Endodermal cell (in vitro differentiated cells): ENCODE measurements at regions not wholly inside any gene's neighbourhood (a gene's known extent, or its start where the extent isn't known, plus 50 kb on each side); places are given as distances from the start of the nearest gene placed in this dataset.
"Not testable (repeated sequence)": the region's sequence is repeated elsewhere in the genome, so short reads cannot be mapped to it uniquely, and the experiment has no call there.

Source experiments
- DNase-seq: peaks from one replicate; pipeline ENCODE4 v3.0.0-alpha.2; 2017
- H3K27ac ChIP-seq: 2 replicates; pipeline ENCODE4 v1.5.1; 2013; ENCODE audit warnings: mild to moderate bottlenecking, low read depth, low read length, moderate library complexity
- H3K27me3 ChIP-seq: 2 replicates; pipeline ENCODE4 v1.6.1; 2013; ENCODE audit warnings: mild to moderate bottlenecking, low read length, moderate library complexity; ENCODE audit not compliant: insufficient read depth, control insufficient read depth, poor library complexity, severe bottlenecking
- H3K36me3 ChIP-seq: 2 replicates; pipeline ENCODE4 v1.7.0; 2013; ENCODE audit warnings: mild to moderate bottlenecking, low read length, moderate library complexity; ENCODE audit not compliant: control insufficient read depth, insufficient read depth
- H3K4me1 ChIP-seq: one replicate; pipeline ENCODE4 v1.7.0; 2013; ENCODE audit warnings: low read length; ENCODE audit not compliant: control insufficient read depth, insufficient read depth
- H3K4me3 ChIP-seq: 2 replicates; pipeline ENCODE4 v1.5.1; 2013; ENCODE audit warnings: mild to moderate bottlenecking, low read length, moderate library complexity
- H3K9ac ChIP-seq: 2 replicates; pipeline ENCODE4 v1.6.1; 2013; ENCODE audit warnings: mild to moderate bottlenecking, low read length, moderate library complexity; ENCODE audit not compliant: poor library complexity, severe bottlenecking; ENCODE audit errors: extremely low read depth
- H3K9me3 ChIP-seq: 2 replicates; pipeline ENCODE4 v1.6.1; 2013; ENCODE audit warnings: mild to moderate bottlenecking, low read length, moderate library complexity; ENCODE audit not compliant: control insufficient read depth
- H3K27ac Mint-ChIP-seq: 2 replicates; pipeline ENCODE4 v1.8.0; 2020; ENCODE audit warnings: mixed read lengths
- H3K27me3 Mint-ChIP-seq: 2 replicates; pipeline ENCODE4 v1.8.0; 2021; ENCODE audit warnings: mild to moderate bottlenecking, mixed read lengths; ENCODE audit not compliant: insufficient read depth
- H3K36me3 Mint-ChIP-seq: 2 replicates; pipeline ENCODE4 v1.8.0; 2020; ENCODE audit warnings: low read depth, mixed read lengths
- H3K4me1 Mint-ChIP-seq: 2 replicates; pipeline ENCODE4 v1.8.0; 2020; ENCODE audit warnings: mixed read lengths
- H3K4me3 Mint-ChIP-seq: 2 replicates; pipeline ENCODE4 v1.8.0; 2020; ENCODE audit warnings: mild to moderate bottlenecking, moderate library complexity, mixed read lengths
- H3K9me3 Mint-ChIP-seq: 2 replicates; pipeline ENCODE4 v1.8.0; 2020; ENCODE audit warnings: mild to moderate bottlenecking, mixed read lengths
- CTCF ChIP-seq: fragments of 200-600 bp; sonication (generic); conservative IDR thresholded peaks from 2 replicates; pipeline ENCODE4 v1.5.0; 2021; ENCODE audit warnings: antibody characterized with exemption, mild to moderate bottlenecking
- WGBS, 2 experiments: methylation state at CpG; one replicate each; pipeline versions ENCODE4 v1.1.5 to v1.1.7; 2013; ENCODE audit warnings: missing lambda C conversion rate in 2 of 2, mixed read lengths in 1 of 2; ENCODE audit not compliant: insufficient coverage in 1 of 2, insufficient read length in 1 of 2; 5-methylcytosine and 5-hydroxymethylcytosine counted together

GRCh38 chr1:148292915-148293314 lies 140.8 kb upstream of the NBPF11 start:
- Mint-ChIP-seq H3K9me3 (peaks cover 6% of the 10 kb centered on the region), H3K4me1 (no peaks in the 10 kb centered on the region), H3K27ac (no peak overlapping the region), H3K4me3 (no peak overlapping the region), H3K36me3 (no peaks in the 10 kb centered on the region), H3K27me3 (peaks cover 5% of the 10 kb centered on the region)
- Histone ChIP-seq H3K9me3 (no peaks in the 10 kb centered on the region), H3K4me1 (no peaks in the 10 kb centered on the region), H3K9ac (no peak overlapping the region), H3K36me3 (no peaks in the 10 kb centered on the region), H3K27ac (no peak overlapping the region), H3K27me3 (peaks cover 5% of the 10 kb centered on the region), H3K4me3 (no peak overlapping the region)
- no peak for DNase-seq
- 85 to 93% methylated on average over 2 of the region's 2 CpGs for WGBS, 2 experiments
- no peak for TF ChIP-seq CTCF

GRCh38 chr1:148290881-148291280 lies 138.8 kb upstream of the NBPF11 start:
- H3K9me3 ChIP-seq: no peaks in the 10 kb centered on the region
- no peak overlapping the region for H3K27ac ChIP-seq
- H3K4me3 ChIP-seq: no peak overlapping the region
- peaks cover 5% of the 10 kb centered on the region for H3K27me3 ChIP-seq
- no peak for DNase-seq
- H3K36me3 Mint-ChIP-seq: no peaks in the 10 kb centered on the region
- H3K27me3 Mint-ChIP-seq: peaks cover 14% of the 10 kb centered on the region
- H3K36me3 ChIP-seq: no peaks in the 10 kb centered on the region
- no peaks in the 10 kb centered on the region for H3K4me1 ChIP-seq
- no peak overlapping the region for H3K9ac ChIP-seq
- no peak for TF ChIP-seq CTCF
- H3K27ac Mint-ChIP-seq: no peak overlapping the region
- H3K4me1 Mint-ChIP-seq: no peaks in the 10 kb centered on the region
- no peak overlapping the region for H3K4me3 Mint-ChIP-seq
- peaks cover 5% of the 10 kb centered on the region for H3K9me3 Mint-ChIP-seq

GRCh38 chr1:148289647-148290046 lies 137.6 kb upstream of the NBPF11 start:
- H3K36me3 Mint-ChIP-seq: no peaks in the 10 kb centered on the region
- H3K27ac Mint-ChIP-seq: no peak overlapping the region
- H3K4me1 ChIP-seq: no peaks in the 10 kb centered on the region
- H3K27me3 Mint-ChIP-seq: peaks cover 12% of the 10 kb centered on the region
- H3K4me3 Mint-ChIP-seq: no peak overlapping the region
- H3K27ac ChIP-seq: no peak overlapping the region
- peaks cover 5% of the 10 kb centered on the region for H3K27me3 ChIP-seq
- H3K4me3 ChIP-seq: no peak overlapping the region
- no peaks in the 10 kb centered on the region for H3K4me1 Mint-ChIP-seq
- H3K9me3 Mint-ChIP-seq: peaks cover 5% of the 10 kb centered on the region
- no peak for DNase-seq
- H3K9me3 ChIP-seq: no peaks in the 10 kb centered on the region
- H3K9ac ChIP-seq: no peak overlapping the region
- no peaks in the 10 kb centered on the region for H3K36me3 ChIP-seq
- no peak for TF ChIP-seq CTCF

GRCh38 chr1:148285946-148286345 lies 133.9 kb upstream of the NBPF11 start:
- H3K9me3 ChIP-seq, H3K27ac ChIP-seq, H3K9me3 Mint-ChIP-seq, H3K9ac ChIP-seq, H3K4me3 ChIP-seq, H3K4me3 Mint-ChIP-seq, H3K36me3 ChIP-seq, DNase-seq, H3K27me3 ChIP-seq, H3K4me1 ChIP-seq, H3K27ac Mint-ChIP-seq, H3K36me3 Mint-ChIP-seq, H3K4me1 Mint-ChIP-seq: not testable (repeated sequence)
- 83 to 86% methylated on average over 1 to 2 of the region's 2 CpGs for WGBS, 2 experiments
- peaks cover 14% of the 10 kb centered on the region for H3K27me3 Mint-ChIP-seq

GRCh38 chr1:148280831-148281572 lies 128.9 kb upstream of the NBPF11 start:
- H3K36me3 Mint-ChIP-seq: not testable (repeated sequence)
- H3K4me3 Mint-ChIP-seq: peak overlapping the region; percentile 72

More at GRCh38 chr1:148280831-148281572, 128.9 kb upstream of the NBPF11 start:
- peak overlapping the region; percentile 89 for H3K4me3 ChIP-seq
- DNase-seq, H3K27ac Mint-ChIP-seq, H3K4me1 ChIP-seq, H3K9me3 Mint-ChIP-seq, H3K4me1 Mint-ChIP-seq, H3K27ac ChIP-seq, H3K27me3 ChIP-seq, H3K27me3 Mint-ChIP-seq, H3K9ac ChIP-seq, H3K36me3 ChIP-seq, H3K9me3 ChIP-seq: not testable (repeated sequence)
- no CpG with 5 or more reads among the region's 50 CpGs for WGBS, 2 experiments
